ENCODE measurements at regions not wholly inside any gene's neighbourhood (a gene's known extent, or its start where the extent isn't known, plus 50 kb on each side); places are given as distances from the start of the nearest gene placed in this dataset.

DNA sequence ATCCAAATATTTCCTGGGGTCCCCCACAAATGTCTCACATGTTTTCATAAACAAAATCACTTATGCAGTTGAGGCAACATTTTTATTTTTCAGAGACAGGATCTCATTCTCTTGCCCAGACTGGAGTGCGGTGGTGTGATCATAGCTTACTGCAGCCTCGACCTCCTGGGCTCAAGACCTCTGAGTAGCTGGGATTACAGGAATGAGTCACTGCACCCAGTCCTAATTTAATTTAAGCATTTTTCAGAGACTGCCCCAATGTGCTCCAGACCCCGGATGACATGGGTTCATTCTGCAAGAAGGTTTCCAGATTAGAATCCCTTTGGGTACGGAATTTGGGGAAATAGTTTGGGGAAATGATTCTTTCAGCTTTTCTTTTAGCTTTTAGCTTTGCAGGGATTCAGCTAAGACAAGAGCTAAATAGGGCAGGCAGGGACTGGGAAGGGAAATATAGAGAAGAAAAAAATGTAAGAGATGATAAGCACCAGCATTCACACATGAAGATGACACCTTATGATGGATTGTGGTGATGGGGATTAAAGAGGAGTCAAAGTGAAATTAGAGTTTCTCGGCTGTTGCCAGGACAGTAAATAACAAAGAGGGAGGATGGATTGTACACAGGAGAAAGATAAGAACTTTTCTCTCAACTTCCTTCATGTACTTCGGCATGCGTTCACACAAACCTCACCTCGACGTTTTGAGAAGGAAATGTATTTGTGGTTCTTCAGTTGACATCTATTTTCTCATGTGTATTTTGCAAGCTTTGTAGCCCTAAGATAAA is 169.4 kb upstream of the TAB2 start (continued):
- TF ChIP-seq, protein P1, sequence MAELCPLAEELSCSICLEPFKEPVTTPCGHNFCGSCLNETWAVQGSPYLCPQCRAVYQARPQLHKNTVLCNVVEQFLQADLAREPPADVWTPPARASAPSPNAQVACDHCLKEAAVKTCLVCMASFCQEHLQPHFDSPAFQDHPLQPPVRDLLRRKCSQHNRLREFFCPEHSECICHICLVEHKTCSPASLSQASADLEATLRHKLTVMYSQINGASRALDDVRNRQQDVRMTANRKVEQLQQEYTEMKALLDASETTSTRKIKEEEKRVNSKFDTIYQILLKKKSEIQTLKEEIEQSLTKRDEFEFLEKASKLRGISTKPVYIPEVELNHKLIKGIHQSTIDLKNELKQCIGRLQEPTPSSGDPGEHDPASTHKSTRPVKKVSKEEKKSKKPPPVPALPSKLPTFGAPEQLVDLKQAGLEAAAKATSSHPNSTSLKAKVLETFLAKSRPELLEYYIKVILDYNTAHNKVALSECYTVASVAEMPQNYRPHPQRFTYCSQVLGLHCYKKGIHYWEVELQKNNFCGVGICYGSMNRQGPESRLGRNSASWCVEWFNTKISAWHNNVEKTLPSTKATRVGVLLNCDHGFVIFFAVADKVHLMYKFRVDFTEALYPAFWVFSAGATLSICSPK (IDR thresholded peaks at IDR 0.05; ENCODE audit: borderline replicate concordance): no peak
- peak; percentile 90 for TF ChIP-seq L3MBTL2 (IDR thresholded peaks at IDR 0.05)
- TF ChIP-seq ZNF586 (CRISPR knock-in tag; conservative IDR thresholded peaks at IDR 0.05): no peak
- TF ChIP-seq, protein P2, sequence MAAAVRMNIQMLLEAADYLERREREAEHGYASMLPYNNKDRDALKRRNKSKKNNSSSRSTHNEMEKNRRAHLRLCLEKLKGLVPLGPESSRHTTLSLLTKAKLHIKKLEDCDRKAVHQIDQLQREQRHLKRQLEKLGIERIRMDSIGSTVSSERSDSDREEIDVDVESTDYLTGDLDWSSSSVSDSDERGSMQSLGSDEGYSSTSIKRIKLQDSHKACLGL (CRISPR knock-in tag; IDR thresholded peaks at IDR 0.05; ENCODE audit: borderline replicate concordance, poor library complexity, severe bottlenecking): no peak
- no peak for TF ChIP-seq KLF16 (IDR thresholded peaks at IDR 0.05)
- no peak for TF ChIP-seq NFRKB (IDR thresholded peaks at IDR 0.05; ENCODE audit: low read depth)
- no peak for TF ChIP-seq TARDBP (IDR thresholded peaks at IDR 0.05)
- TF ChIP-seq SMAD2 (IDR thresholded peaks at IDR 0.05; ENCODE audit: low read depth, low read length): no peak
- TF ChIP-seq, protein P3, sequence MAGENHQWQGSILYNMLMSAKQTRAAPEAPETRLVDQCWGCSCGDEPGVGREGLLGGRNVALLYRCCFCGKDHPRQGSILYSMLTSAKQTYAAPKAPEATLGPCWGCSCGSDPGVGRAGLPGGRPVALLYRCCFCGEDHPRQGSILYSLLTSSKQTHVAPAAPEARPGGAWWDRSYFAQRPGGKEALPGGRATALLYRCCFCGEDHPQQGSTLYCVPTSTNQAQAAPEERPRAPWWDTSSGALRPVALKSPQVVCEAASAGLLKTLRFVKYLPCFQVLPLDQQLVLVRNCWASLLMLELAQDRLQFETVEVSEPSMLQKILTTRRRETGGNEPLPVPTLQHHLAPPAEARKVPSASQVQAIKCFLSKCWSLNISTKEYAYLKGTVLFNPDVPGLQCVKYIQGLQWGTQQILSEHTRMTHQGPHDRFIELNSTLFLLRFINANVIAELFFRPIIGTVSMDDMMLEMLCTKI (IDR thresholded peaks at IDR 0.05; ENCODE audit: partially characterized antibody): no peak
- no peak for TF ChIP-seq MIER1 (IDR thresholded peaks at IDR 0.05; ENCODE audit: low read depth)
- no peak for TF ChIP-seq ZNF75A (CRISPR knock-in tag; IDR thresholded peaks at IDR 0.05)
- TF ChIP-seq, protein P4, sequence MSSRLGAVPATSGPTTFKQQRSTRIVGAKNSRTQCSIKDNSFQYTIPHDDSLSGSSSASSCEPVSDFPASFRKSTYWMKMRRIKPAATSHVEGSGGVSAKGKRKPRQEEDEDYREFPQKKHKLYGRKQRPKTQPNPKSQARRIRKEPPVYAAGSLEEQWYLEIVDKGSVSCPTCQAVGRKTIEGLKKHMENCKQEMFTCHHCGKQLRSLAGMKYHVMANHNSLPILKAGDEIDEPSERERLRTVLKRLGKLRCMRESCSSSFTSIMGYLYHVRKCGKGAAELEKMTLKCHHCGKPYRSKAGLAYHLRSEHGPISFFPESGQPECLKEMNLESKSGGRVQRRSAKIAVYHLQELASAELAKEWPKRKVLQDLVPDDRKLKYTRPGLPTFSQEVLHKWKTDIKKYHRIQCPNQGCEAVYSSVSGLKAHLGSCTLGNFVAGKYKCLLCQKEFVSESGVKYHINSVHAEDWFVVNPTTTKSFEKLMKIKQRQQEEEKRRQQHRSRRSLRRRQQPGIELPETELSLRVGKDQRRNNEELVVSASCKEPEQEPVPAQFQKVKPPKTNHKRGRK (tag; IDR thresholded peaks at IDR 0.05): no peak
- TF ChIP-seq ZKSCAN3 (CRISPR knock-in tag; IDR thresholded peaks at IDR 0.05): no peak
- TF ChIP-seq, protein P5, sequence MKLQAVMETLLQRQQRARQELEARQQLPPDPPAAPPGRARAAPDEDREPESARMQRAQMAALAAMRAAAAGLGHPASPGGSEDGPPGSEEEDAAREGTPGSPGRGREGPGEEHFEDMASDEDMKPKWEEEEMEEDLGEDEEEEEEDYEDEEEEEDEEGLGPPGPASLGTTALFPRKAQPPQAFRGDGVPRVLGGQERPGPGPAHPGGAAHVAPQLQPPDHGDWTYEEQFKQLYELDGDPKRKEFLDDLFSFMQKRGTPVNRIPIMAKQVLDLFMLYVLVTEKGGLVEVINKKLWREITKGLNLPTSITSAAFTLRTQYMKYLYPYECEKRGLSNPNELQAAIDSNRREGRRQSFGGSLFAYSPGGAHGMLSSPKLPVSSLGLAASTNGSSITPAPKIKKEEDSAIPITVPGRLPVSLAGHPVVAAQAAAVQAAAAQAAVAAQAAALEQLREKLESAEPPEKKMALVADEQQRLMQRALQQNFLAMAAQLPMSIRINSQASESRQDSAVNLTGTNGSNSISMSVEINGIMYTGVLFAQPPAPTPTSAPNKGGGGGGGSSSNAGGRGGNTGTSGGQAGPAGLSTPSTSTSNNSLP (IDR thresholded peaks at IDR 0.05; ENCODE audit: borderline replicate concordance, low read depth, low read length): no peak
- TF ChIP-seq, protein P6, sequence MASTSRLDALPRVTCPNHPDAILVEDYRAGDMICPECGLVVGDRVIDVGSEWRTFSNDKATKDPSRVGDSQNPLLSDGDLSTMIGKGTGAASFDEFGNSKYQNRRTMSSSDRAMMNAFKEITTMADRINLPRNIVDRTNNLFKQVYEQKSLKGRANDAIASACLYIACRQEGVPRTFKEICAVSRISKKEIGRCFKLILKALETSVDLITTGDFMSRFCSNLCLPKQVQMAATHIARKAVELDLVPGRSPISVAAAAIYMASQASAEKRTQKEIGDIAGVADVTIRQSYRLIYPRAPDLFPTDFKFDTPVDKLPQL (IDR thresholded peaks at IDR 0.05; ENCODE audit: extremely low read depth, insufficient read length): no peak
- no peak for TF ChIP-seq SPI1 (IDR thresholded peaks at IDR 0.05; ENCODE audit: borderline replicate concordance, low read depth, low read length)
- TF ChIP-seq ZNF384 (IDR thresholded peaks at IDR 0.05; ENCODE audit: low read depth, low read length): peak; percentile 34; the same call in 1 of the 2 replicates
- TF ChIP-seq RFX1 (IDR thresholded peaks at IDR 0.05): peak; percentile 57
- no peak for TF ChIP-seq CBX1 (IDR thresholded peaks at IDR 0.05; ENCODE audit: low read depth)
